GM12878 (cell line): ENCODE measurements at regions not wholly inside any gene's neighbourhood (a gene's known extent, or its start where the extent isn't known, plus 50 kb on each side); places are given as distances from the start of the nearest gene placed in this dataset.

Source experiments
- ATAC-seq: fragments of 200-7000 bp; cut with Tn5 transposase; 3 replicates; pipeline ENCODE4 v1.9.1; 2020; ENCODE audit warnings: mild to moderate bottlenecking, moderate library complexity
- BruUV-seq: library from RNA; stranded (reverse); fragments of 400-500 nt; replicated peaks from 2 replicates; lab custom pipeline; 2021; lab: Mats Ljungman, UMichigan
- CTCF ChIA-PET: fragments of 300-600 bp; sonication (Branson Sonifier 250); formaldehyde crosslinking; extraction: SDS; loops from one replicate; lab custom pipeline; 2021; ENCODE audit warnings: inconsistent platforms; lab: Yijun Ruan, JAX
- POLR2A ChIA-PET: fragments of 350-600 bp; formaldehyde crosslinking; extraction: SDS; loops from one replicate; lab custom pipeline; 2021; ENCODE audit warnings: inconsistent platforms; lab: Charles Lee
- RAD21 ChIA-PET: fragments of 300-600 bp; sonication (Branson Sonifier 250); formaldehyde crosslinking; loops from one replicate; lab custom pipeline; 2023; ENCODE audit warnings: antibody characterized with exemption; ENCODE audit not compliant: unreplicated experiment; lab: Charles Lee
- SMC1A ChIA-PET: fragments of 300-600 bp; sonication (Branson Sonifier 250); formaldehyde crosslinking; loops from one replicate; lab custom pipeline; 2023; ENCODE audit not compliant: unreplicated experiment, uncharacterized antibody; lab: Charles Lee
- DNase-seq: peaks from one replicate; pipeline ENCODE4 v3.0.0-alpha.2; 2011; ENCODE audit warnings: low read depth, low spot score
- FAIRE-seq: peaks from 3 replicates; lab custom pipeline; 2011; peaks lifted over from hg19 to GRCh38; lab: Jason Lieb, UNC
- H2AFZ ChIP-seq: 2 replicates; pipeline ENCODE4 v1.6.0; 2011; ENCODE audit warnings: low read depth, low read length, control low read depth; ENCODE audit not compliant: control insufficient read depth
- H3K27ac ChIP-seq: 2 replicates; pipeline ENCODE4 v1.5.1; 2011; ENCODE audit warnings: control low read depth; ENCODE audit not compliant: control insufficient read depth, insufficient read depth
- H3K27me3 ChIP-seq, 2 experiments: replicated peaks in 1 of 2; 2 replicates each; pipeline versions ENCODE4 v1.6.0 to v1.6.1; 2011; ENCODE audit warnings: low read length in 1 of 2; ENCODE audit not compliant: control insufficient read depth in 2 of 2, insufficient read depth in 2 of 2
- H3K36me3 ChIP-seq, 2 experiments: 2 replicates each; pipeline ENCODE4 v1.5.1; 2011; ENCODE audit warnings: low read length in 1 of 2; ENCODE audit not compliant: control insufficient read depth in 2 of 2, insufficient read depth in 2 of 2
- H3K4me1 ChIP-seq: 2 replicates; pipeline ENCODE4 v1.6.1; 2011; ENCODE audit warnings: mild to moderate bottlenecking, low read length, moderate library complexity, mixed read lengths; ENCODE audit not compliant: control insufficient read depth, insufficient read depth
- H3K4me2 ChIP-seq: 2 replicates; pipeline ENCODE4 v1.6.0; 2011; ENCODE audit warnings: control low read depth; ENCODE audit not compliant: control insufficient read depth, insufficient read depth
- H3K4me3 ChIP-seq: fragments of 200-600 bp; sonication (generic); 2 replicates; pipeline ENCODE4 v1.5.1; 2016
- H3K79me2 ChIP-seq: 2 replicates; pipeline ENCODE4 v1.6.0; 2011; ENCODE audit warnings: low read length; ENCODE audit not compliant: control insufficient read depth, insufficient read depth
- H3K9ac ChIP-seq: 2 replicates; pipeline ENCODE4 v1.8.0; 2011; ENCODE audit warnings: low read length, control low read depth, mixed read lengths; ENCODE audit not compliant: control insufficient read depth, insufficient read depth
- H3K9me3 ChIP-seq: replicated peaks from 3 replicates; pipeline ENCODE4 v1.5.1; 2011; ENCODE audit warnings: mild to moderate bottlenecking, low read length; ENCODE audit not compliant: control insufficient read depth, insufficient read depth
- H4K20me1 ChIP-seq: 2 replicates; pipeline ENCODE4 v1.6.0; 2011; ENCODE audit not compliant: control insufficient read depth, insufficient read depth
- BACH1 ChIP-seq: fragments of 450-650 bp; IDR thresholded peaks from 2 replicates; pipeline ENCODE4 v1.6.1; 2017; ENCODE audit warnings: mild to moderate bottlenecking, borderline replicate concordance
- GABPA ChIP-seq: IDR thresholded peaks from 2 replicates; pipeline ENCODE4 v1.6.1; 2014; ENCODE audit warnings: antibody characterized with exemption, low read depth, mild to moderate bottlenecking, inconsistent platforms
- RELB ChIP-seq: fragments of 450-650 bp; IDR thresholded peaks from 2 replicates; pipeline ENCODE4 v1.6.1; 2017; ENCODE audit warnings: low read depth, mild to moderate bottlenecking, moderate library complexity
- ZBTB33 ChIP-seq: fragments of 450-650 bp; IDR thresholded peaks from 2 replicates; pipeline ENCODE4 v1.6.1; 2017; ENCODE audit warnings: mild to moderate bottlenecking
- WGBS: methylation state at CpG from one replicate; pipeline ENCODE4 v1.1.6; 2016; ENCODE audit warnings: low lambda C conversion rate; ENCODE audit not compliant: insufficient replicate concordance, insufficient coverage; ENCODE audit errors: missing lambda C conversion rate; 5-methylcytosine and 5-hydroxymethylcytosine counted together
- in situ Hi-C: fragments of 300-500 bp; cut with MboI; formaldehyde crosslinking; loops from 9 replicates; pipeline ENCODE4 v1.14.3; 2018; ENCODE audit warnings: mixed read lengths
- intact Hi-C: fragments of 100-400 bp; cut with micrococcal nuclease; formaldehyde crosslinking; loops from one replicate; pipeline ENCODE4 v1.14.2; 2022; ENCODE audit not compliant: unreplicated experiment

DNA sequence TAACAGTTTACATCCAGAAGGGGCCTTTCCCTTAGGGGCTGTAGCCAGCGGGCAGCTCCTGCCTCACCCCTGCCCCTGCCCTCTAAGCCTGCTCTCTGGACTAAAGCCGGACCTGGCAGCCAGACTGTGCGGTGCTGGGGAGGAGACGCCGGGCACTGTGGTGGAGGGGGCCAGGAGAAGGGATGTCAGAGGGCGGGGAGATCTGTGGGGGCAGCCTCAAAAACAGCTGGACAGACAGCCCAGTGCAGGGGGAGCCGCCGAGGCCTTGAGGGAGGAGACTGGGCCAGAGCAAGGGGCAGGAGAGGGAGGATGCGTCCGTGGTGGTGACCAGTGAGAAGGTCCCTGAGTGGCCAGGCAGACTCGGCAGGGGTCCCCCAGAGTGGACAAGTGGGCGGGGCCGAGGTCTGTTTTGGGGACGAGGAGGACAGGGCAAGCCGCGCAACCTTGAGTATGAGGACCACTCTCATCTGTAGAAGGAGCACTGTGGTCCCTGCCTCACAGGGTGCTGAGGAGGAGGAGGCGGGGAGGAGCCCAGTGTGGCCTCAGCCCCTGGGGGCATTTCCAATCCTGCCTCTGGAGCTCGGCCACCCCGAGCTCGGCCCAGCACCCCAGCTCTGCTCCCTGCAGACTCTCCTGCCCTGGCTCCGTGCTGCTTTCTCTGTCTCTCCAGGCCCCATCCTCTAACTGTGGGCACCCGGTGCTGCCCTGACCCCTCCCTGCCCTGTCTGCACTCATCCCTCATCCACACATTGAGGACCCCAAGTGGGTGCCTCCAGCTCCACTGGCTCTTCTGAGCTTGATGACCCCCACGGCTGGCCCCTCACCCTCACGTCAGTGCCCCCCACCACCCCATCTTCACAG, 59.2 kb upstream of the NKX1-1 start:
- ChIA-PET POLR2A (no interaction called here), CTCF (no interaction called here), SMC1A (no interaction called here), RAD21 (no interaction called here)
- in situ Hi-C loops, result loop anchor here (10.0 kb wide), 2 partner anchors 61 to 1051 kb away; partner anchors contain the start of gene NKX1-1
- no peak overlapping the region for H3K9ac ChIP-seq
- no peaks in the 10 kb centered on the region for H3K36me3 ChIP-seq
- no peak overlapping the region for H2AFZ ChIP-seq
- no peaks in the 10 kb centered on the region for H3K27me3 ChIP-seq
- no peak for ATAC-seq
- no peak overlapping the region for H3K4me2 ChIP-seq
- H3K79me2 ChIP-seq, result no peaks in the 10 kb centered on the region
- H3K27ac ChIP-seq, result no peak overlapping the region
- 36% methylated on average over 19 of the region's 24 CpGs for WGBS
- no peak for DNase-seq
- FAIRE-seq, result no peak
- H3K9me3 ChIP-seq, result no peaks in the 10 kb centered on the region; the same call in 2 of the 3 replicates
- BruUV-seq, result no TSS peak
- no peaks in the 10 kb centered on the region for H4K20me1 ChIP-seq
- H3K4me1 ChIP-seq, result no peaks in the 10 kb centered on the region
- TF ChIP-seq RELB (no peak), GABPA (no peak), ZBTB33 (no peak), BACH1 (no peak)
- H3K4me3 ChIP-seq, result no peak overlapping the region
- intact Hi-C loops, result no loop called here
